GM12874 (cell line): ENCODE measurements at regions not wholly inside any gene's neighbourhood (a gene's known extent, or its start where the extent isn't known, plus 50 kb on each side); places are given as distances from the start of the nearest gene placed in this dataset.

Experiments
- CTCF ChIP-seq: IDR thresholded peaks from 2 replicates; pipeline ENCODE4 v1.5.1; 2011; ENCODE audit warnings: low read depth, mild to moderate bottlenecking, control low read depth, low read length, moderate library complexity; ENCODE audit not compliant: insufficient read depth

GRCh38 chr14:106013879-106014376 is 487.5 kb downstream of the TMEM121 start:
- TF ChIP-seq CTCF, result no peak

GRCh38 chr14:106021832-106022231 is 495.4 kb downstream of the TMEM121 start:
- no peak for TF ChIP-seq CTCF

GRCh38 chr14:106023411-106023810 is 497.0 kb downstream of the TMEM121 start:
- TF ChIP-seq CTCF, result no peak

GRCh38 chr14:106024983-106025604 is 498.7 kb downstream of the TMEM121 start:
- no peak for TF ChIP-seq CTCF

- TF ChIP-seq CTCF, result no peak
Measured at GRCh38 chr14:106026026-106026425, 499.6 kb downstream of the TMEM121 start.

- no peak for TF ChIP-seq CTCF
Measured at GRCh38 chr14:106029959-106030358, 503.6 kb downstream of the TMEM121 start.

- TF ChIP-seq CTCF, result no peak
Measured at GRCh38 chr14:106037380-106037779, 511.0 kb downstream of the TMEM121 start.
